COLO668 (cell line): ENCODE measurements at regions not wholly inside any gene's neighbourhood (a gene's known extent, or its start where the extent isn't known, plus 50 kb on each side); places are given as distances from the start of the nearest gene placed in this dataset.
"Not testable (repeated sequence)": the region's sequence is repeated elsewhere in the genome, so short reads cannot be mapped to it uniquely, and the experiment has no call there.

ENCODE experiments used
- DNase-seq: peaks from one replicate; lab custom pipeline; 2025; ENCODE audit not compliant: unreplicated experiment; lab: John Stamatoyannopoulos, UW

DNA sequence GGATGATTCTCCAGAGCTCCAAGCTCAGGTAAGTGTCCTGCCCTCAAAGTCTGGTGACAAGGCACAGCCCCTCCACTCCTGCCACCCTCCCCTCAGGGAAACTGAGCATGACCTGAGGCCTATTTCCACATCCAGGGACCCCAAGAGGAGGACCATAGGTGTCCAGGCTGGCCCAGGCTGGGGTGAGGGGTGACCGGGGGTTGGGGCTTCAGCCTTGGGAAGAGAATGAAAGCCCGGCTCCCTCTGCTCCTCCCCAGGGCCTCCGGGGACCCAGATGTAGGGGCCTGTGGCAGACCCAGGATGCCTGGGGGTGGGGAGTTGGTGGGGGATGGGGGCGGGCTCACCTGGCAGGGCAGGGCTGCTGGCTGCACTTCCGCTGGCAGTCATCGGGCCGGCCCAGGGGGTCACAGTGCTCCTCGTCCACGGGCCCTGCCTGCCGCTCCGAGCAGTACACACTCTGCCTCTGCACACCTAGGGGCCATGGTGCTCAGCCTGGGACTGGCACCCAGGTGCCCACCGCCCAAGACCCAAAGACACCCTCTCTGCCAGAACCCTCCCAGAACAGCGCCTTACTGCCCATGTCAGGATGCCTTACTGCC lies 116.5 kb upstream of the AKAP13 start:
- not testable (repeated sequence) for DNase-seq

DNA sequence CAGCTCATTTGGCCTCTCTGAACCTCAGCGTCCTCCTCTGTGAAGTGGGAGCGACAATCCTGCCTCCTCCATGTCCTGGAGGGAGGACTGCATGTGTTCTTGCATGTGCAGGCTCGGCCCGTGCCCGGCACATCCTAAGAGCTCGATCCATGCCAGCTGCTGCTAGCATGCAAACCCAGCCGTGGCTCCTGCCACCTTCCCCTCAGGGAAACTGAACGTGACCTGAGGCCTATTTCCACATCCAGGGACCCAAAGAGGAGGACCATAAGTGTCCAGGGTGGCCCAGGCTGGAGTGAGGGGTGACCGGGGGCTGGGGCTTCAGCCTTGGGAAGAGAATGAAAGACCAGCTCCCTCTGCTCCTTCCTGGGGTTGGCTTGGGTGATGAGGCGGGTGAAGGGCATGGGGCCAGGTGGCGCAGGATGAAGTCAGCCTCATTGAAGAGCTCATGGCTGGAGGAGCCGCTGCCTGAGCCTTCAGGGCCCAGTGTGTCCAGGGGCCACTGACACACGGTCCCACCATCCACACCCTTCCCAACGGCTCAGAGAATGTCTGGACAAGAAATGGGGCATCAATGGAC lies 115.7 kb upstream of the AKAP13 start:
- not testable (repeated sequence) for DNase-seq

- not testable (repeated sequence) for DNase-seq
These were observed 113.1 kb upstream of the AKAP13 start for GRCh38 chr15:85267158-85267857.

GRCh38 chr15:85274315-85275050 lies 105.9 kb upstream of the AKAP13 start:
- no peak for DNase-seq

- DNase-seq = no peak
These were observed 103.9 kb upstream of the AKAP13 start for GRCh38 chr15:85276508-85276907.

DNA sequence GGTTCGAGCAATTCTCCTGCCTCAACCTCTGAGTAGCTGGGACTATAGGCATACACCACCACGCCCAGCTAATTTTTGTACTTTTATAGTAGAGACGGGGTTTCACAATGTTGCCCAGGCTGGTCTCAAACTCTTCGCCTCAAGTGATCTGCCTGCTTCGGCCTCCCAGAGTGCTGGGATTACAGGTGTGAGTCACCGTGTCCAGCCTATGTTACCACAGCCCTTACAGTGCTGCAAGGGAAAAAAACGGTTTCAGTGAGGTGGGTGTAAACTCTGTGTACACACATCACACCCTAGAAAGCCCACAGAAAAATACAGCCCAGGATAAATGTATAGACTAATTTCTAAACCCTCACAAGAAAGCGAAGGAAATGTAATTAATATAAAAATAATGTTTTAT lies 103.5 kb upstream of the AKAP13 start:
- no peak for DNase-seq

- no peak for DNase-seq
These were observed 102.5 kb upstream of the AKAP13 start for GRCh38 chr15:85277847-85278370.

- DNase-seq = no peak
These were observed 100.2 kb upstream of the AKAP13 start for GRCh38 chr15:85280203-85280602.

- no peak for DNase-seq
These were observed 99.0 kb upstream of the AKAP13 start for GRCh38 chr15:85281293-85281882.

DNA sequence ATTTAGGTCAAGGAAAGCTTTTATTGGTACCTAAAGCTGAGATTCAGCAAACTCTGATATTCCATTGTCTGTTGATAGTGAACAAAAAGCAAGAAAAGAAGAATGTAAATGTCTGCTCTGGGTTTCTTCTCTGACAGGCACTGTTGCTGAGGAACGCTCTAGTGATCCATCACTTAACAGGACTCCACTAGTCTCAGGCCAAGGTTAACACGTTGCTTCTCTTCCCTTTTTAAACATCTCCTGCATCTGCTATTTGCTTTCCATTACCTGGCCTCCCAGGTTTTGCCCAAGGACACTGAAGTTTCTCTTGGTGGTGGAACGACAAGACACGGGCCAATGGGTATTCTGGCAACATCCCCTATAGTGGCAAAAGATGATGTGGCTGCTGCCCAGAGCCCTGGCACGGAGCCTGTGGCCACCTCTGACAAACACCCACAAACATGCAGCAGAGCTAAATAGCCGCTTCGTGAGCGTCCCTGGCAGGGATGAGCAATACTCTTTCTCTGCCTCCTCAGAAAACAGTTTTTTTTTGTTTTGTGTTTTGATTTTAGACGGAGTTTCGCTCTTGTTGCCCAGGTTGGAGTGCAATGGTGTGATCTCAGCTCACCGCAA lies 97.8 kb upstream of the AKAP13 start:
- no peak for DNase-seq

DNA sequence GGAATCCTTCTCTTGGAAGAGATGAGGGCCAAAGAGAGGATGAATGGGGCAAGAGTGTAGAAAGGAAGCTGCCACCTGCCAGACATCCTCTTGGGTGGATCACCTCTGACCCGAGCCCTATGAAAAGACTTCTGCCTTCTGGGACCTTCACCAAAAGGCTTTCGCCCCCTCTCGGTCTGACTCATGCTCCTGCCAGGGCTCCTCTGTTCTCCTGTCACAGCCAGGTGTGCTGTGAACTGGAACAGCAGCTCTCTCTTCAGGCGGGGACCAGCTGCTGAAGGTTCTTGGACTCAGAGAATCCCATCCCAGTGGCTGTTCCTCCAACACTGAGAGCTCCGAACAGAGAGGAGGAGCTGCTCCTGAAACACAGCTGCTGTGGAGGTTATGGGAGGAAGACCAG lies 96.6 kb upstream of the AKAP13 start:
- peak; percentile 19 for DNase-seq

DNA sequence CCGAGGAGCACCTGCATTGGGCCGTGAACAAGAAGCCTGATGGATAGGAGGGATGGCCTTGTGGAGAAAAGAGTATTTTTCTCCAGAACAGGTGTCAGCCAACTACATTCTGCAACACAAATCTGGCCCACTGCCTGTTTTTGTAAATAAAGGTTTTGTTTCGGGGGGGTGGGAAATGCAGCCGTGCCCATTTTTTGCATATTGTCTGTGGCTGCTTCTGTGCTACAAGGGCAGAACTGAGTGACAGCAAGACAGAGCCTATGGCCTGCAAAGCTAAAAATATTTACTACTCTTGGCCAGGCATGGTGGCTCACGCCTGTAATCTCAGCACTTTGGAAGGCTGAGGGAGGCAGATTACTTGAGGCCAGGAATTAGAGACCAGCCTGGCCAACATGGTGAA lies 95.9 kb upstream of the AKAP13 start:
- DNase-seq = no peak

- peak; percentile 20 for DNase-seq
These were observed 90.6 kb upstream of the AKAP13 start for GRCh38 chr15:85289677-85290365.

- not testable (repeated sequence) for DNase-seq
These were observed 87.8 kb upstream of the AKAP13 start for GRCh38 chr15:85292583-85292982.

DNA sequence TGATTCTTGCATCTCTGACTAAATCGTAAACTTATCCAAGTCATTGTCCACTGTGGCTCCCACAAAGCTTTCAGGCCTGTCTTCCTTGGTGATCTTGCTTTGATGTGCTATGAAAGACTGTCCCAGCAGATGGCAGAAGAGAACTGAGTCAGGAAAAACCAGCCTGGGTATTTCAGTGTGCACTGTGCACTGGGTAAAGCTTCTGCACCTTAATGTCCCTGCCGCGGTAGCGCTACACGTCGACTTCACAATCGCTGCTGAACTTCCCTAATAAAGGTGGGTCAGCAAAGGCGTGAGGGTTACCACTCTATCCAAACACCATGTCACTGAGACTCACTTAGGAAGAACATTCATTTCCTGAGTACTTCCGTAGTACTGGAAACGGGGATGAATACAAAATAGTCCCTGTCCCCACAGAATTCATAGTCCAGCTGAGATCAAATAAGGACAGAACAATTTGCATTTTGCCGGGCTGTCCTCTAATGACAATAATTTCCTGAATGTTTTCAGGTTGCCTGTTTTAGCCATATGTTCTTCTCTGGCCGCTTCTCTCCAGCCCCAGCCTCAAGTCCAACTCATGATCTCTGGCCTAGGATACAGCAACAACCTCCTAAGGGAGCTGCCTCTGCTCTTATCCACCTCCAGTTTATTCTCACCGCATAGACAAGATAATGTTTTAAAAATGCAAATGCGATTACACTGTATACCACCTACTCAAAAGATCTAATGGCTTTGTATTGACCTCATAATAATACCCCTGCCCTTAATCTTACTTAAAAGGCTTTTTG lies 83.6 kb upstream of the AKAP13 start:
- peak; percentile 62 for DNase-seq

DNA sequence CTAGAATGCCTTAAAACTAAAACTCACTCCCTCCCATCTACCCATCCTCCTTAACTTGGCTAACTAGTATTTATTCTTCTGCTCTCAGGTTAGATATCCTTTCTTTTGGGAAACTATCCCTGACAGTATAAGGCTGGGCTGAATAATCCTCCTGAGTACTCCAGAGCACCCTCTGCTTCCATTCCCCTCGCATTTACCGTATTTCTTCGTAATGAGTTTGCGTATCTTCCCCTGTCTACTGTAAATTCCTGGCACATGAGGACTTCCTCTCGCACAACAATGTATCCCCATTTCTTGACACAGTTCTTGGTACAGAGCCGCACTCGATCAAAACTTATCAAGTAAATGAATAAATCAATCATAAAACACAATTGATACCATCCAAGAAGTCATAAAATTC lies 82.9 kb upstream of the AKAP13 start:
- DNase-seq = no peak

GRCh38 chr15:85298366-85298765 lies 82.0 kb upstream of the AKAP13 start:
- no peak for DNase-seq

DNA sequence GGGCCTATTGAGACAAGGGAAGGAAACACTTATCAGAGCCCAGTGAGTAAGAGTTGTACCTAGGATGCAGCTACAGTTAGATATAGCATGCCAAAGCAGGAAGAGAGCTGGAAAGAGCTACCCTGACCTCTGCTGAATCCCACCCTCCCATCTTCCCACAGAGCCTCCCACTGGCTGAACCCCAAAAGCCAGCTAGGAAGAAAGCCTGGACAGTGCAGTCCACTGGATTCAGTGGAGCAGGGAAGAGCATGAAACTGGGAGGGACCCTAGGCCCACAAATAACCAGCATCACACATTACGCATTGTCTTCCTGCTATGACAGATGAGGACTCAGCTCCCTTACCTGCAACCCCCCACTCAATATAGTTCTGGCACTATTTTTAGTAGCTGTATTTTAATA lies 81.5 kb upstream of the AKAP13 start:
- no peak for DNase-seq

DNA sequence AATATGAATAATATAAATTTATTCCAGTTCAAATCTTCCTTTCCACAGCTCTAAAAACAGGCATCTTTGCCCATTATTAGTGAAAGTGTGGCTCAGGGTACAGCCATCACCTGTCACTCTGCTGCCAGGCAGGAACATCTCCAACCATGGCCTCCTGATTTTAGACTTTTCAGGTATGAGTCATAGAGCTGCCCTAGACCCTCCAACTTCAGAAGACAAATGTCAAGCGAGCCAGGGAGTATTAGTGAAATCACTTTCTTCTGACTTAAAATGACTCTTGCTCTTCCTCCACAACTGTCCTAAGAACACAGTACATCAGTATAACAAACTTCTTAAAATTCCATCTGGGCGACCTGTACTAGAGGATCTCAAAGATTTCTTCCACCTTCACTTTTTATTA lies 78.1 kb upstream of the AKAP13 start:
- DNase-seq = no peak
